ENCODE measurements at regions not wholly inside any gene's neighbourhood (a gene's known extent, or its start where the extent isn't known, plus 50 kb on each side); places are given as distances from the start of the nearest gene placed in this dataset.

DNA sequence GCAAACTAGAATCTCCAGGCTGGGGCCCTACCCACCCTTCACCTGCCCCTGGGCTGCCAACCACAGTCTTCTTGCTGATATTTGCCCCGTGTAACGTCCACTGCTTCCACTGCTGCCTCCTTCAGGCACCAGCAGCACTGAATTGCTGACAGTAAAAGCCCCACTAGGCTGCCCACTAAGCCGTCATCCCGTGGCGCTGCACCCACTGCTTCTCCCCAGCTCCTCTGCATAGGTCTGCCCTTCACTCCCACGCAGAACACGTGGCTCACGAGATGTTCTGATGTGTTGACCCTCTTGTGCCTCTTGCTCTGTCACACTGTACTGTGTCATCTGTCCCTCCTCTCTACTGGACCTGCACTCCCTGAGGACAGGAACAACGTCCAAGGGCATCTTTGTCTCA, 86.3 kb upstream of the HIVEP1 start:
- no peak for DNase-seq

DNA sequence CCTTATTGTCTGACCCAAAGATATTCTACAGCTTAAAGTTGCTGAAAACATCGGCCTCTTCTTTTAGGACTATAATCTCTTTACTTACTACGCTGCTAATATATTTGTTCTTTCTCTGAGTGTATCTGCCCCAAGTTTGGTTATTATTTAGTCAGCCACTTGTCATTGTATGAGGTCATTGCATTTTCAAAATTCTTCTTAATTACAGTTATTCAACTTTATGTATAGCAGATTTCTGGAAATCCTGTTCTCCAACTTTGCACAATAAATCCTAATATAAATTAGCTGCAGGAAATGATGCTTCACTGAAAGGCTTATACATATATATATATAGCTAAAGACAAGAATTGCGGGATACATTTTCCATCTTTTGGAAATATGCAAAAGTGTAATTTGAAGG, 88.5 kb upstream of the HIVEP1 start:
- DNase-seq: no peak

DNA sequence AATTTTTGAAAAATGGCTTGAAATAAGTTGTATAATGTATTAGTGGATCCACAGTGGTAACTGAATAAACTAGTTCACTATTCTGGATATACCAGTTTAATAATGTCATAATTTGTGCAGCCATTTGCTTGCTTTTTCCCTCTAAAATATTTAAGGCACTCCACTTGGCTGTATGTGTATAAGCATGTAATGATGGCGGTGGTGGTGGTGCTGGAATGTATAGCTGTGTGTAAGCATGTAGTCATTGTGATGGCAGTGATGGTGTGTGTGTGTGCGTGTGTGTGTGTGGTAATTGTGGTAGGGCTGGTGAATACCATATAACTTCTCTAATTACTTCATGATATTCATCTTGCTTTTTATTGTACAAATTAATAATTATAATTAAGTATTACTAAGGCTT, 89.2 kb upstream of the HIVEP1 start:
- DNase-seq: no peak

DNA sequence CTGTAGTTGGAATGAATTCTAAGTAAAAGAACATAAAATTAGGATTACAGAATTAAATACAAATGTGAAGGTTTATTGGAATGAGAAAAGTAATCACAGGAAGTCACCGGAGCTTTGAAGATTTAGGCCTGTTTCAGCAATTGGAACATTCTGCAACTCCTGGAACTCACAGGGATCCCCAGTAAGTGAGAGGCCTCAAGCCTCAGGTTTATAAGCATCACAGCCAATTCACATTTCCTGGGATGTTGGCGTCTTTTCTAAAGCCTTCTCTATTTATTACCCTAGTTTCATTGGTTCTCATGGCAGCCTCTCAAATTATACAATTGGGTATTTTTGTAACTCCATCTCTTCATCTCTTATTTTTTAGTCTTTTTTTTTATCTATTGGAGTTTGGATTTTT, 90.4 kb upstream of the HIVEP1 start:
- DNase-seq: no peak

DNA sequence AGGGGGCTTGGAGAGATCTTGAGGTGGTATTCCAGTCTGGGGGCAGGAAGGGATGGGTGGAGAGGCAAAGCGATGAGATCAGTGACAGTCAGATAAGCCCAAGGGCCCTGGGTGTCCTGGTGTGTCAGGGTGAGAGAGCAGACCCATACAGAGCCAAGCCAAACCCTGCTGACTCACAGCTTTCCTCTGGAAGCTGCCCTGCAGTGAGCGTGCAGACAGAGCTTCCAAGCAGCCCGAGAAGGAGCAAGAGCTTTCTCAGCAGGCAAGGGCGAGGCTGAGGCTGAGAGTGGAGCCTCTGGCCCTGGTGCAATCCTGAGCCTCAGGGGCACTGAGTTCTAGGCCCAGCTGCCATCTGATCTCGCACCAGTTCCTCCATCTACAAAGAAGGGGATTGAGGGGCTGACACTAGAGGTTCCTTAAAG, 91.1 kb upstream of the HIVEP1 start:
- no peak for DNase-seq

DNA sequence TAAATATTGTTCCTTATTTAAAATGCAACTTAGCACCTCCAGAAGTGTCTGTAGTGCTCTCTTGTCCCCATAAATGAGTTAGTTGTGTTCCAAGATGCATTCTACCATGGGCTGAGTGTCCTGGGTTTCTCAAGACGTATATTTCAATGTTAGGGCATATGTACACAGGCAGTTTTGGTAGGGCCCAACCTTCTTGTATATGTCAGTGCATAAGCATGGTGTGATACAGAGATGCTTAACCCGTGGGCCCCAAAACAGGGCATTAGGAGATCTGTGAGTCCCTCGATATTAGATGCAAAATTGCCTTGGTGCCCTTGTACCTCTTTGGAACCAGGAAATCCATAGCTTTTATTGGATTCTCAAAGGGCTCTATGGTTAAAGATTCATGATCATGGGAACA, 91.5 kb upstream of the HIVEP1 start:
- no peak for DNase-seq

DNA sequence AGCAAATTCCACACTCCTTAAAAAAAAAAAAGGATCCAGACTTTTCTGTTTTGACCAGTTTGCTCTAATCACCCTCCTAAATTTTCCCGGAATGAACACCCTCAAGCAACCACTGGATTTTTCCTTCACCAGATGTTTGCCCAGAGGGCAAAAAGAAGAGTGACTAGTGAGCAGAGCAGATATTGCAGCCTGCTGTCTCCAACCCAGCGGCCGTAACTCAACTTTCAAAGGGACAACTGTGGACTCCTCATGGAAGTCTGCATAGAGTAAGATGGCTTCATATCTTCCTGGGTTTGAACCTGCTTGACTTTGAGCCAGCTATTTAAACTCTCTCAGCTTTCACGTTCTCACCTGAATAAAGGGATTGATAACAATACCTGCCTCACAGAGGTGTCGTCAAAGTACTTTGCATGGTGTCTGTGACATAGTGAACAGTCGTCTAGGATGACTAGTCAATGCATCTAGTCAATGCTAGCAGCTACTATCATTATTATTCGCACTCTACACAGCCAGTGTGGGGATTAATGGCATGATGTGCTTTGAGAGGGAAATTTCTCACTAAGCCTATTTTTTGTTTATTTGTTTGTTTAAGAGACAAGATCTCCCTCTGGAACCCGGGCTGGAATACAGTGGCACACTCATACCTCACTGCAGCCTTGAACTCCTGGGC, 92.2 kb upstream of the HIVEP1 start:
- no peak for DNase-seq

DNA sequence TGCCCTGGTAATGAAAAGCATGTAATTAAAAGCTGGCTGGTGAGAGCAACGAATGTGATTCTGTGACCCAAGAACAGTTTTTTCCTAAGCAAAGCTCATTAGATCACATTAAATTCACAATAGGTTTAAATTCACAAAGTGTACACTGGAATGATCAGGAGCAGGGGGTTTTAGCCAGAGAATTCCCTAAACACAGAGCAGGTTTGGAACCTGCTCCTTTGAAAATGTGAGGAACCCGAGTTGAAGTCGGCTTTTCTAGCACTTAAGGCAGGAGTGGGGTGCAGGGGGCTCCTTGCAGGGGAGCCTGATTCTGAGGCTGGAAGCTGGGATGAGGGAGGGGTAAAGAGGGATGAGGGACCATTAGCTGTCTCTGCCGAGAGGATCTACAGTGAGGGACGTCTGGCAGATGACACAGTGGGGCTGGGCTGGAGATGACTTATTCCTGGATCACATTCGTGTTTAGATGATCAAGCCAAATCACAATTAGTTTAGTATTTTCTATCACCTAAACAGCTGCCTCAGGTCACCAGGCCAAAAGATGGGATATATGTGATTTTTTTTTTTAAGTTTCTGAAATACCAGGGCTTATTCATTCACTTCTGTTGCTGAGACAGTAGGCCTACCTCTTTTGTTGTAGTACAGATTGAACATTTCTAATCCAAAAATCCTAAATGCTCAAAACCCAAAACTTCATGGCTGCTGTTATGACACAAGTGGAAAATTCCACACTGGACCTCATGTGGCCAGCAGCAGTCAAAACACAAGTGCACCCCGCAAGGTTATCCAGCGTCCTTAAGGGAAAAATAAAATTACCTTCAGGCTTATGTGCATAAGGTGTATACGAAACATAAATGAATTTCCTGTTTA, 93.1 kb upstream of the HIVEP1 start:
- peak in 1 of 2 experiments; percentile 82 for DNase-seq

DNA sequence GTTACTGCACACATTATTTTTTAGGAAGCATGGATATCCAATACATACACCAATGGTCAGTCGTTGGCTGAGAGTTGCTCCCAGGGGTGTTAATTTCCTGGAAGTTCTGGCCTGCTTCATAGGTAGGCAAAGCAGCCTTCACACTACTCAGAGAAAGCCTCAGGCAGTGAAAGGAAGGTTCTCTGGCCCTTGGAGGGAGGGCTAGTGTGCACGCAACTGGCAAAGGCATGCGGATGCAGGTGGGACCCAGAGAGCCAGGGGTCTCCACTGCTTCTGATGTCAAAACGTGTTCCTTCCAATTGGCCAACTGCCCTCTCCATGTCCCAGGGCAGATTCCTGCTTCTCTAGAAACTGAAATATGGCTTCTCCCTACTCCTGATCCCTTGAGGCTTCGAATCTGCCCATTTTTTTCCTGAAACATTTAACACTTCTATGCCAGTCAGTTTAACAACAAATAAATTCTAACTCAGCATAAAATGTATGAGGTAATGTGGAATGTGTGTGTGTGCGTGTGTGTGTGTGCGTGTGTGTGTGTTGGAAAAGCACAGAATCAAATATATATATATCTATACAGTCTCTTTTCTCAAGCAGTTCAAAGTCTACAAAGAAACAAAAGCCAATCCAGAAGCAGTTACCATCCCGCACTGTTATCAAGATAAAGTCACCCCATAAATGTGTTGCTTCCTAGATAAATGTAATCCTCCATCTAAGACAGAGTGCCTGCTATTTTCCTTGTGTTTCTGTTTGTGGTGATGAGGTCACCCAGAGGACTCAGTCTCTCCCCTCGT, 94.0 kb upstream of the HIVEP1 start:
- DNase-seq: peak in 1 of 2 experiments; percentile 56

DNA sequence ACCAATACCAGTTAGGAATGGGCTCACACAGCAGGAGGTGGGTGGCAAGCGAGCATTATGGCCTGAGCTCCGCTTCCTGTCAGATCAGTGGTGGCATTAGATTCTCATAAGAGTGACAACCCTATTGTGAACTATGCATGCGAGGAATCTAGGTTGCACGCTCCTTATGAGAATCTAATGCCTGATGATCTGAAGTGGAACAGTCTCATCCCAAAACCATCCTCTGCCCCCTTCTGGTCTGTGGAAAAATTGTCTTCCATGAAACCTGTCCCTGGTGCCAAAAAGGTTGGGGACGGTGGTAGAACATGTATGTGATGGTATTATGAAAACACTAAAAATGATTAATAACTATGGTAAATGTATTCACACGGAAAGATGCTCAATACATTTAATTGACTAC, 99.7 kb upstream of the HIVEP1 start:
- no peak for DNase-seq

DNA sequence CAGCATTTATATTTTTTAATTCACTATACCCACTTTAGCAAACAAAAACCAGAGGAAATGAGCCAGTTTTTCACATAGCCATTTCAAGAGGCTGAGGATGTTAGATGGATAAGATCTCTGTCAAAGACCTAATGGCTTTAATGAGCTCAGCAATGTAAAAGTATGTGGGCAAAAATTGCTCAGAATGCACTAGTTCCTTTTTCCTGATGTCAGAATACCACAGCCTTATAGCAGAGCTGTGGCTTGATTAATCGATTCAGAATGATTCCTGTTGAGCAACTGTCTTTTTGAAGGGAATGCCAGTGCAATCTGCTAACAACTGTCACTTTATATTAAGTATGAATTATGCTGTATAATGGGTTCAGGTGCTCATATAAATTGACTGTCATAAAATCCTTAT, 100.6 kb upstream of the HIVEP1 start:
- DNase-seq: no peak

DNA sequence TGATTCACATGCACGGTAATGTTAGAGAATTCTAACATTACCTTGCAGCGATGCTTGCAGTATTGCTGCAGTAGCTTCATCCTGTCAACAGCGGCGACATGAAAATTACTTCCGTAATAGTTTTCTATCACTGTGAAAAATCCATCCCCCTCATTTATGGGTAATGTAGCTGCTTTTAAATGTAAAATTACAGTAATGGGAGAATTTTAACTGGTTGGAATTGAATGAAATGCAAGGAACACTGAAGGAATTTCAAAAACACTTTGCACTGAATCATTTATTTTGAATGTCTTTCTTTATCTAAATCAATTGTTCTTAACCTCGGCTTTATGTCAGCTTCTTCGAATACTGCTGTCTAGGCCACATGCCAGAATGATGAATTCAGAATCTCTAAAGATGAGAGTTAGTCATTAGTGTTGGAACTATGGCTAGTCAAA, 102.4 kb upstream of the HIVEP1 start:
- no peak for DNase-seq

DNA sequence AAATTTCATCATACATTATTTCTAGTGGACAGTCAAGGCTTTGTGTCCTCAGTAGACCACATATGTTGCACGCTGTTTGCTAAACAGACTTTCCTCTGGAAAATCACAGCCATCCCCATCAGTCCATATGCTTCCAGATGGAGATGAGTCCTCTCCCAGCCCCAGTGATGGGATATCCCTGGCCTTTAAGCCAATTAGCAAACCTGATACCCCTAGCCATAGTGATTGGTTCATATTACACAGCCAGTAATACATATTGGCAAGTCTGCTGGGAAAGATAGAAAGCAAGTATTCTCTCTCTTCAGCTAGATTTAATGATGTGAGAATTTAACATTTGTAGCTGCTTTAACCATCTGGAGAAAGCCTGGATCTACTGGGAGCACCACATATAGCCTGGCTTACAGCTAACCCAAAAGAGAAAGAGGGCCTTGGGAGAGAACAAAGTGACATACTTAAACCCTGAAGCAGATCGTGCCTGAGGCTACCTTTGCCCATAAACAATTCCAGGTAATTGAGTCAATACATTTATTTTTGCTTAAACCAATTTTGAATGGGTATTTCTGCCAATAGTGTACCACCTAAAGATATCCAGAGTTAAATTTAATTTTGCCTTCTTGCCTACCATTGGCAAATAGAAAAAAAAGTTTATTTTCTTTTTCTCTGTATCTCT, 103.5 kb upstream of the HIVEP1 start:
- DNase-seq: no peak

DNA sequence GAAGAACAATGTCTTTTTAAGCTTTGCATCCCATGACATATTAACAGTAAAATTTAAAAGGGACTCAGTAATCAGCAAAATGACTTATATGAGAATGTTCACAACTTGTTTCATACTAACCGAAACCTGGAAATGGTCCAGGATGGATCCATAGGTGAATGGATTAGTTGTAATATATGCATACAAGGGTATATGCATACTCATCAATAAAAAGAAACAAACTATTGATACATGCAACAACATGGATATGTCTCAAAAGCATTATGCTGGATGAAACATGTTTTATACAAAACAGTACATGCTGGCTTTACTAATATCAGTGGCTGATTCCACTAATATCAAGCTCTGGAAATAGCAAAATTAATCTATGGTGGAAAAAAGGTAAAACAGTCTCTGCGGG, 108.5 kb upstream of the HIVEP1 start:
- no peak for DNase-seq

DNA sequence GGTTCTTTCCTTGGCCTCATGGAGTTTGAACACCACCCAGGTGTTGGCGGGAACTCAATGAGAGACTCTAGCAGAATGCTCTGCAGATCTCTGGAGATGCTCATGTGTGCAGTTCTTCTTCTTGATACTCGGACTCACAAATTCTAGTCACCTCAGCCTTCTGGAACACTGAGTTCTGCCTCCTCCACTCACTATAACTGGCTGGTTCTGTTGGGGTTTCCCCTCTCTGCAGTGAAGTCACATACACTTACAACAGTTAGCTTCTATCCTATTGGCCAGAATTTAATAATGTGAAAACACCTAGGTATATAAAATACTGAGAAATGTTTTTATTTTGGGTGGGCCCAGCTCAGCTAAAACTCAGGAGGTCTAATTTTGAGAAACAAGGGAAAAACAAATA, 109.6 kb upstream of the HIVEP1 start:
- DNase-seq: no peak

DNA sequence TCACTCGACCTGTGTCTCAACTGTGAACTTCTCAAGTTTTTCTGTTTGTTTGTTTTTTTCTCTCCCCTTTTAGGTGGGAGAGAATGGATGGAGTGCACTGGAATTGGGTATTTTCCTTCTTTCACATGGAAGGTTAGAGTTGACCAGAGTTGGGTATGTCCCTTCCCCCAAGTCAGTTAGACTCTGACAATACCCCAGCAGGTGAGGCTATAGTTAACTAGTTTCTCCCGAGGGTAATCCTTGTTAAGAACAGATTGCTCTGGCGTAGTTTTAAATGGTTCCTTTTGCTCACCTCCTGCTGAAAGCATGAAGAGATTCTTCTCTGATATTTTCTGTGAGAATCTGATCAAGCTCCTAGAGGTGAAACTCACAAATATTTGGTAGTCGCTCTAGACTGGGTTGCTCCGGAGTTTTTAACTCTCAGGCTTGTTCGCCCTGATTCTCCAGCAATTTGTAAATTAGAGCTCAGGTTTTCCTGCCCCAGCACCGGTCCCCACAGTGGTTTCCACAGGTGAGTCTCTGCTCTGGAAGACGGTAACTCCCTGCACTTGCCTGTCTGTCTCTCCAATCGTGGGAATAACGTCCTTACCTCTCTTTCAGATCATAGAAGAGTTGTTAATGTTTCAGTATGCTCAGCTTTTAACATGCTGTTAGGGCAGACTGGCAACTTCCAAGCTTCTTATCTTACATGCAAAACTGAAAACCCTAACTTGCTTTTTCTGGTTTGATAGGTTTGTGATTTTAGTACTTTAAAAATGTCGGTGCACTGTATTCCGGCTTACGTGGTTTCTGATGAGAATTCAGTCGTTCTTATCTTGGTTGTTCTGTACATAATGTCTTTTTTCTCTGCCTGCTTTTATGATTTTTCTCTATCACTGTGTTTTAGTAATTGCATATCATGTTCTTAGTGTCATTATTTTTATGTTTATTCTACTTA, 111.2 kb upstream of the HIVEP1 start:
- no peak for DNase-seq

DNA sequence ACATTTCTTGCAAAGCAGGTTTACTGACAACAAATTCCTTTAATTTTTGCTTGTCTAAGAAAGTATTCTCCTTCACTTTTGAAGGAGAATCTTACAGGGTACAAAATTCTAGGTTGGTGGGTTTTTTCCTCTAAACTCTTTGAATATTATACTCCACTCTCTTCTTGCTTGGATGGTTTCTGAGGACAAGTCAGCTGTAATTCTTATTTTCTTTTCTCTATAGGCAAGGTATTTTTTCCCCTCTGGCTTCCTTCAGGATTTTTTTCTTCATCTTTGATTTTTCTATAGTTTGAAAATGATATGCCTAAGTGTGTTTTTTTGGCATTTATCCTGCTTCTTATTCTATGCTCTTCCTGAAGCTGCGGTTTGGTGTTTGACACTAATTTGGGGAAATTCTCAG, 112.5 kb upstream of the HIVEP1 start:
- no peak for DNase-seq

DNA sequence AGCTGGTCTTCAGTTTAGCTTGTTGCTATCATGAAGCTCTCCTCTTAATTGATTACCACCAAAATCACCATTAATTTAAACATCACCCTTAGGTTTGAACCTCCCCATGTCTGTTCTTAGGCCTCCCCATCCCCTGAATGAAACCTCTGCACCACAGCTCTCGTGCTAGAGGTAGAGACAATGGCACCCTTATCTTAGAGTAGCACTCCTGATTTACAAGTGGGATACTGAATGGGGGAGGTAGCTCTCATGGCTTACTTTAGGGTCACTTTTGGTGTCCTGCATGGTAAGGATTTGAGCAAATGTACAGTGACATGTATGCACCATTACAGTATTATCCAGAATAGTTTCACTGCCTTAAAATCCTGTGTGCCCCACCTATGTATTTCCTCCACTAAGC, 115.6 kb upstream of the ADTRP start:
- no peak for DNase-seq

DNA sequence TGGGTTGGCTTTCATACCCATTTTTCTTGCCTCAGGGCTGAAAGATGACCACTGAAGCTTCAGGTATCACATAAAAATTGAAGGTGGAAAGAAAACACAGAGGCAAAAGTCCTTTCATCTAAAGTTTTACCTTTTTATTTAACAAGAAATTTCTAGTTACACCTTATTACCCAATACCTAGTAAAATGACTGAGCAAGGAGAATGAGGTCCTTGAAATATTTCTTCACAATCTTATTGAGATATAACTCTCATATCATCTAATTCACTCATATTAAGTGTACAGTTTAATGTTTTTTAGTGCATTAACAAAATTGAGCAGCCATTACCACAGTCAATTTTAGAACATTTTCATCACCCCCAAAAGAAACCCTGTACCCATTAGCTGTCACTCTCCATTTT, 112.9 kb upstream of the ADTRP start:
- no peak for DNase-seq

DNA sequence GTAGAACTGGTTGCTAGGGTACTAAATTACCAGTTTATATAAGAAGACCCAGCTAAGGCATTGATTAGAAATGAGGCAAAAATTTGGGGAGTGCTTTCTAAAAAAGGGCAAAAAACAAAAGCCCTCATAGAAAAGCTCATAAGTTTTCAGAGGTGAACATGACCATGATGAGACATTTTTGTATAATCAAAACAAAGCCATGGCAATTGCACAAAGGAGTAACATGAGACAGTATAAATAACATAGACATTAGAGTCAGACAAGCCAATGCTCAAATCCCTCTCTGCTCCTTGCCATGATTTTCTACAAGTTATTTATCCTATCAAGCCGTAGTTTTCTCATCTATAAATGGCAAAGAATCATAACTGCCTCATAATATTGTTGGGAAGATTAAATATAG, 112.2 kb upstream of the ADTRP start:
- no peak for DNase-seq

DNA sequence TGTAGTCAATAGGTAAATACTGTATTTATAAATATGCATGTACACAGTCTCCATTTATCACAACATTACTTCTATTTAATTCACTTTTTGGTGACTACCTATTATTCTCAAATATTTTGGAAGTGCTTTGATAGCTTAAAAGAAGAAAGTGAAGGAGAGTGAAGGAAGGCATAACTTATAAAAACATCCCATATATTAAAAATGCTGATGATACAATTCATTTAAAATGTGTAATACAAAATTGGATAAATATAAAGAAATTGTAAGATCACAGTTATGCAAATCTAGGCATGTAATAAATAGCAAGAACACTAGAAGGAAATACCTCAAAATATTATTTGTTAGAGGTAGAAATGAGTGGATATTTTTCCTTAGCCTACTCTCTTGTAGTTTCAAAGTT, 111.6 kb upstream of the ADTRP start:
- DNase-seq: no peak

DNA sequence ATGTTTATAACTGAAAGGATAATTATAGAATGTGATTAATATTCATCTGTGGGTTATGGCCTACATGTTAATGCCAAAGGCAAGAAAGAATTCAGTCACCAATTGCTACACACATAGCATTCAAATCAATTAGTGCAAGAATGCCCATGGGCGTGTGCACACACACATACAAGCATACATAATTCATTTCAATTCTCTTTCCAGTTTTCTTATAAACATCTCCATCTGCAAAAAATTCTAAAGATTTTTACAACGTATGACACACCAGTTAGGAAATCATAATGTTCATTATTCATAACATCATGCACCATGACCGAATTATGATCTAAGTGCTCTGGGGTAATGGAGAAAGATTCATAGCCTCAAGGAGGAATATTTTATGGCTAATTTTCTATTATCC, 111.0 kb upstream of the ADTRP start:
- no peak for DNase-seq
